GM18505 (cell line): ENCODE measurements at regions not wholly inside any gene's neighbourhood (a gene's known extent, or its start where the extent isn't known, plus 50 kb on each side); places are given as distances from the start of the nearest gene placed in this dataset.

Experiments
- ATAC-seq: cut with Tn5 transposase; IDR thresholded peaks from one replicate; pipeline ENCODE4 v1.9.1; 2021; ENCODE audit not compliant: unreplicated experiment
- POLR2A ChIP-seq: IDR thresholded peaks from 4 replicates; pipeline ENCODE4 v1.6.1; 2011; ENCODE audit warnings: borderline replicate concordance; ENCODE audit not compliant: insufficient read depth, insufficient read length; ENCODE audit errors: extremely low read depth

DNA sequence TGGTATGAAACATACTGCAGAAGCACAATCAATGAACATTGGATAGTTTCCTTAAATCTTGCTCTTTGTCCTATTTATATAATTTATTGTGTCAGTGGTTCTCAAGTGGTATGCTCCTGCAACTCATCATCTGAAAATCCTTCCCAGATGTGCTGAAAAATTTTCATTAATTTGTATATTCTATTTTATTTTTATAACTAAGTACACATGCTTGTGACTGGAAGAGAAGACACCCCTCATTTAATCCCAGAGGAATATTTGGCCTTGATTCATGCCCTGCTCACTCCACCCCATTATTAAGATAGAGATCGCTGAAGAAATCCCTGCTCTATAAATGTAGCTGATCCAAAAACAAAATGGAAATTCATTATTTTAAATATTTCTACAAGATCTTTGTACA is 870.5 kb upstream of the CXADR start:
- TF ChIP-seq POLR2A: no peak
- no peak for ATAC-seq

- TF ChIP-seq POLR2A: no peak
- no peak for ATAC-seq
These were observed 868.2 kb upstream of the CXADR start for GRCh38 chr21:16644685-16645084.

GRCh38 chr21:16650714-16651366 is 862.0 kb upstream of the CXADR start:
- no peak for TF ChIP-seq POLR2A
- ATAC-seq: no peak

DNA sequence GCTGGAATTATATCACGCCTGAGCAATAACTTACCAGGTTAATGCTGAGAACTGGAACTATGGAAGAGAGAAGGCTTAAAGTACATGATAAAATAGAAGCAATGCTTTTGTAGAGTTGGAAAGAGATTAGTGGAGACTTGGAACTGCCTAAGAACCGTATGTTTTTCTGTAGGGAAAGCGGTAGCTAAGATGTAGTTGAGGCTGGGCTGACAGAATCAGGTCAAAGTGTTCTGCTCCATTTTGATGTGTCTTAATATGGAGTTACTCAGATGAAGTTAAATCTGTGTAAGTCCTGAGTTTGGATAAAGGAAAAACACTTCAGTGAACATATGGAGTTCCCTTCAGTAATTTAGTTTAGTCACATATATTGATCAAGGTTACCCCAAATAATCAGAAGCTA is 860.9 kb upstream of the CXADR start:
- no peak for TF ChIP-seq POLR2A
- no peak for ATAC-seq

DNA sequence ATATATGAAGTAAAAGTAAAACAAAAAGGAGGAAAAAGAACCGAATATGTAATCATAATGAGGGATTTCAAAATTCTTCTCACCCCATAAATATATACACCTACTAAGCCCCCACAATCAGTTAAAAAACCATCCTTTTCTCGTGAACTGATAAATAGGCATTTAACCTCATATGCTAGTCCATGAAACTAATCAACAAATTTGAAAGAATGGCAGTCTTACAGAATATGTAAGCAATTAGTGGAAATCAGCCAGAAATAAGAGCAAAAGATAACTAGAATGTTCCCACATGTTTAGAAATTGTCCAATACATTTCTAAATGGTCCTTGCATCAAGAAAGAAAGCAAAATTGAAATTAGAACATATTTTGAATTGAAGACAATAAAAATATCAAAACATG is 849.4 kb upstream of the CXADR start:
- no peak for TF ChIP-seq POLR2A
- no peak for ATAC-seq

DNA sequence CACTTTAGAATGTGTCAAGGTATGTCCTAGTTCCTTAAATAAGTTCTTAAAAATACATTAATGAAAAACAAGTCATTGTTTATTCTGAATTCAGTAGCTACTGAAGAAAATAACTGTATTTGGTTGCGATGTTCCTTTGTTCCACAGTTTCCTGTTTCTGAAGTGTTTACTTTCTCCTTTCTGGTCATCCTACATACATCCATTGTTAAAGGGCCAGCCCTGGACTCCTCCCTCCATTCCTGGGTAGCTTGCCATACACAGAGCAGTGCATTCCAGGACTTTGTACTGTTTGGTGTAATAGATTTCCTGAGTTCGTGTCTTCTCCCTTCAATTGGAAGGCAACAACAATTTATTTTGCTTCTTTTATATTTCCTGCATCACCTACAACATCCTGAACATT is 845.4 kb upstream of the CXADR start:
- ATAC-seq: no peak
- TF ChIP-seq POLR2A: no peak

- no peak for TF ChIP-seq POLR2A
- ATAC-seq: no peak
These were observed 837.9 kb upstream of the CXADR start for GRCh38 chr21:16674949-16675348.

GRCh38 chr21:16676391-16676790 is 836.5 kb upstream of the CXADR start:
- ATAC-seq: no peak
- TF ChIP-seq POLR2A: no peak

GRCh38 chr21:16678429-16679160 is 834.2 kb upstream of the CXADR start:
- no peak for TF ChIP-seq POLR2A
- no peak for ATAC-seq

- no peak for ATAC-seq
- TF ChIP-seq POLR2A: no peak
These were observed 817.8 kb upstream of the CXADR start for GRCh38 chr21:16695074-16695473.

- no peak for ATAC-seq
- no peak for TF ChIP-seq POLR2A
These were observed 805.6 kb upstream of the CXADR start for GRCh38 chr21:16707274-16707673.

- TF ChIP-seq POLR2A: no peak
These were observed 804.6 kb upstream of the CXADR start for GRCh38 chr21:16708101-16708835.

DNA sequence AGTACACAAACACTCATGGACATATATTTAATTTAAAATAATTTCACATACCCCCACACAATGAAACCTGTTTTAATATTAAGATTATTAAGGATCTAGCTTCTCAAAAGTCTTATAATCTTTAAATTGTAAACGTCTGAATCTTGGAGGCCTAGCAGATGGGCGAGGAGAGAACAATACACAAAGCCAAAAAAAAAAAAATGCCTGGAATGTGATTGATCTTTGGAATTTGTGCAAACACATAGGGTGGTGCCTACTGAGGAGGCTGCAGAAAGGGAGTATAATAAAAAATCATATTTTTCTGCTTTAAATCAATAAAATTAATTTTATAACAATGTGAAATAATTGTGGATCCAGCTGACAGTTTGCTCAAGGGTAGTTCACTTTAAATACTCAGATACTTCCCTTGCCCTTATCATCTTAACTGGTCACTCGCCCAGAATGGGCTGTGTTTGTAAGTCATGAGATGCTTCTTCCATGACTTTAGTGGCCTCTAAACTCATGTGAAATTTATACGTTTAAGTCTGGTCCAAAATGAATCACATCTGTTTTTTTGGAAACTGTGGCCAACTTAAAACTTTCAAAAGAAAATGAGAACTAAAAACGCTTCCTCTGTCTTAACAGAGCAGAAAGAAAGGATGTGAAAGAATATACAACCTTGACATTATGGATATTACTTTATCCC is 802.8 kb upstream of the CXADR start:
- ATAC-seq: no peak
- TF ChIP-seq POLR2A: no peak

More at GRCh38 chr21:16708101-16708835, 804.6 kb upstream of the CXADR start:
- ATAC-seq: no peak
